ENCODE measurements at regions not wholly inside any gene's neighbourhood (a gene's known extent, or its start where the extent isn't known, plus 50 kb on each side); places are given as distances from the start of the nearest gene placed in this dataset.

DNA sequence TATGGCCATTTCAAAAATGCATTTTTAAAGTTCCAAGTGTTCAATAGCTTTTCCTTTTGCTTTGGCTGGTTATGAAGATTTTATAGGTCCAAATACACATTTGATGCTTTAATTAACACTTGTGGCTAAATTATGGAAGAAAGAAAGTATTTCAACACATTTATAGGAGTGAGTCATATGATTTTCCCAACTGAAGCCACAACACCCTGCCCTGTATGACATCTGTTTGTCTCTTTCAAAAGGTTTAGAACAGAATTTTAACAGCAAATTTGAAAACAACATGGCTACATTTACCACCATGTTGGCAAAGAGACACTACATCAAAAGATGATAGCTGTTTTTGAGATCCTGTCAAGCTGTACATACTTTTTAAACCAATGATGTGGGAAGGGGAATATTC lies 99.4 kb downstream of the TMEM174 start:
- no peak overlapping the region for H3K4me3 ChIP-seq
- no peak for DNase-seq
- peaks cover 0 to 3% of the 10 kb centered on the region in 2 donors for H3K4me1 ChIP-seq
- H3K27ac ChIP-seq: no peak overlapping the region
- no peak for ATAC-seq
- no peaks in the 10 kb centered on the region for H3K9me3 ChIP-seq
- TF ChIP-seq CTCF (IDR thresholded peaks at IDR 0.05): no peak
- peaks cover 0 to 58% of the 10 kb centered on the region in 2 donors for H3K27me3 ChIP-seq
- no peaks in the 10 kb centered on the region for H3K36me3 ChIP-seq
- intact Hi-C loops (cut with DNase I): no loop called here

DNA sequence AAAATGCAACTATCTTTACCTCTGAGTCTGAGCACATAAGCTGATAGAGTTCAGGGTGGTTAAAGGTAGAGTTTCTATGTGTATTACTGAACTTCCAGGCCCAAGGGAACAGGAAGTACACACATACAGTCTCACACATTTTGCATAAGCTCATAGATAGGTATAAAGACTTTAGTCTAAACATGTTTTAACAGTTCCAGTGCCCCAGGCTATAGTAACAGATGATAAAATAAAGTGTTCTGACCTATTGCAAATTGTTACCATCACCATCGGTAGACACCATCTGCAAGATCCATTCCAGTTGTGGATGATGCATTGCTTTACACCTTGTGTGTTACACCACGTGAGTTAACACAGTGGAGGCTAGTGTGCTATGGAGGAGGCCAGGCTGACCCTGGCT lies 95.8 kb downstream of the TMEM174 start:
- intact Hi-C loops (cut with DNase I): no loop called here
- no peaks in the 10 kb centered on the region for H3K9me3 ChIP-seq
- no peak overlapping the region for H3K4me3 ChIP-seq
- DNase-seq: no peak
- H3K27me3 ChIP-seq: peaks cover 0 to 72% of the 10 kb centered on the region in 2 donors
- no peaks in the 10 kb centered on the region for H3K4me1 ChIP-seq
- H3K27ac ChIP-seq: no peak overlapping the region
- ATAC-seq: no peak
- H3K36me3 ChIP-seq: no peaks in the 10 kb centered on the region
- TF ChIP-seq CTCF (IDR thresholded peaks at IDR 0.05): no peak

DNA sequence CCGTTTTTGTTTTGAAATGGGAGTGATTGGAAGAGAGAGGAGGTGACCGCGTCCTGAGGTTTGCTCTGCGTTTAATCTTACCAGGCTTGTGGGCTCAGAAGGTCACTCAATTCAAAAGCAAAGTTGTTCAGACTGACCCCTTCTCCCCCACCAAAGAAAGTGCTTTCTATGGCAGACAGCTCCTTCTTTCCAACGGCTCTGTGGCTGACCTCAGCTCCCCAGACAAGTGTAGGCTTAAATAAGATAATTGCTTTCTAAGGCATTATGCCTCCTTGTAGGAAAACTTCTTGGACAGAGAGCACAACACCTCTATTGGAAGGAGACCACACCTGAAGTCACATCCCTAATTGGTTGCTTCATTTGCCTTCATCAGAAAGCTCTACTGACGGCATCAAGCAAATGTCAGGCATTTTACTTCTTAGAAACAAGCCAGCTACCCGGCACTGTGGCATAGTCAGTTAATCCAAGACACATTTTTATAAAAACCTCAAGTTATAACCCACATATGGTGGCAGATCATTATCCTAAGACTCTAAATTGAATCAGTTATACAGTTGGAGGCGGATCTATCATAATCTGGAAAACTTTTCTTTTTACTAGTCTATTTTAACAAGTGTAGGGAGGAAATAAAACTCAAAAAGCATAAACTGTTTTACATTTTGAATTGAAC lies 94.9 kb downstream of the TMEM174 start:
- TF ChIP-seq CTCF (IDR thresholded peaks at IDR 0.05): no peak
- Histone ChIP-seq H3K27me3 (peaks cover 0 to 68% of the 10 kb centered on the region in 2 donors), H3K36me3 (no peaks in the 10 kb centered on the region), H3K4me1 (no peaks in the 10 kb centered on the region), H3K4me3 (no peak overlapping the region), H3K9me3 (no peaks in the 10 kb centered on the region), H3K27ac (no peak overlapping the region)
- intact Hi-C loops (cut with DNase I): no loop called here
- no peak for ATAC-seq
- DNase-seq: no peak

DNA sequence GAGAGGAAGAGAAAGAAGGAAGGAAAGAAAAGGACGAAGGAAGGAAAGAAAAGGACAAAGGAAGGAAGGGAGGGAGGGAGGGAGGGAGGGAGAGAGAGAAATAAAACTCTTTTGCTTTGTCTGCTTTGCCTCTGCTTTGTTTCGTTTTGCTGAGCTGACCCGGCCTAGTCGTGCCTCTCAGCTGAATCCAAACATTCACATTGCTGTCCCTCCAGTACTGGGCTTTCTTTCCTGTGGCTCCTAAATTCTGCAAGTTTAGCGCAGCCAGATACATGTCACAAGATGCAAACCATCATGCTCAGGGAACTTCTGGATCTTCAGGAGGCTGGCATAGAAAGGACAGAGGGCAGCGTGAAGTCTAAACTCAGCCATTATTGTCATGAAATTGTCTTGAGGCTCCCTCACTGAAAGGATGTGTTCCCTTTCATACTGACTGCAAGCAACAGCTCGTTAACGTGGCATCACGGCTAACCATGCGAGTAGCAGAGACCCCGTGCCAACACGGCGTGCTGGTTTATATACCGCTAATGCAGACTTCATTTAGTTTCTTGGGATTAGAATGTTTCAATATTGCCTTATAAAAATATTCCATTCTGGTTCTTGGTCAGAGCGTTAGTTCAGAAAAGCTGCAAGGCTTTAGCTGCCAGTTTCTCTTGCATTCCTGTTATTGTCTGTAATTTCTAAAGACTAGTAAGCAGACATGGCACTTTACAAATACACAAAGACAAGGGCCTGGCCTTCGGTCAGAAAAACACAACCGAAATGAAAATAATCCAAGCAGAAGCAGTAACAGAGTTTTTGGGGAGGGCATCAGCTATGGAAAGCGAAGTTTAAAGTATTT lies 94.2 kb downstream of the TMEM174 start:
- Histone ChIP-seq H3K27ac (no peak overlapping the region), H3K4me1 (no peaks in the 10 kb centered on the region), H3K36me3 (no peaks in the 10 kb centered on the region), H3K4me3 (no peak overlapping the region), H3K27me3 (peaks cover 0 to 68% of the 10 kb centered on the region in 2 donors), H3K9me3 (no peaks in the 10 kb centered on the region)
- ATAC-seq: no peak
- TF ChIP-seq CTCF (IDR thresholded peaks at IDR 0.05): no peak
- peak in 1 of 4 donors; percentile 43 for DNase-seq
- intact Hi-C loops (cut with DNase I): no loop called here

- no peak for ATAC-seq
- H3K27ac ChIP-seq: no peak overlapping the region
- intact Hi-C loops (cut with DNase I): no loop called here
- H3K27me3 ChIP-seq: peaks cover 0 to 63% of the 10 kb centered on the region in 2 donors
- no peaks in the 10 kb centered on the region for H3K9me3 ChIP-seq
- H3K36me3 ChIP-seq: no peaks in the 10 kb centered on the region
- TF ChIP-seq CTCF (IDR thresholded peaks at IDR 0.05): no peak
- H3K4me3 ChIP-seq: no peak overlapping the region
- no peaks in the 10 kb centered on the region for H3K4me1 ChIP-seq
- DNase-seq: no peak
These were observed 93.3 kb downstream of the TMEM174 start for GRCh38 chr5:73266176-73266738.
